A549 (cell line): ENCODE measurements at regions not wholly inside any gene's neighbourhood (a gene's known extent, or its start where the extent isn't known, plus 50 kb on each side); places are given as distances from the start of the nearest gene placed in this dataset.

Experiments used
- ATAC-seq, 2 experiments: fragments of 200-7000 bp in 1 of 2; fragments of >200 bp in 1 of 2; cut with Nextera tagmentation in 1 of 2; cut with Tn5 transposase in 1 of 2; 3 replicates each; pipeline versions ENCODE4 v1.8.0 to v1.9.1; 2018 to 2020; ENCODE audit warnings: mild to moderate bottlenecking in 1 of 2, moderate library complexity in 1 of 2
- CTCF ChIA-PET: fragments of 300-600 bp; sonication (Branson Sonifier 250); formaldehyde crosslinking; extraction: SDS; loops from one replicate; lab custom pipeline; 2021; ENCODE audit warnings: antibody characterized with exemption, inconsistent platforms; lab: Yijun Ruan, JAX
- POLR2A ChIA-PET: fragments of 350-600 bp; formaldehyde crosslinking; extraction: SDS; loops from one replicate; lab custom pipeline; 2021; ENCODE audit warnings: antibody characterized with exemption, inconsistent platforms; lab: Yijun Ruan, JAX
- DNase-seq, 2 experiments: peaks; one replicate each; pipeline versions ENCODE4 v3.0.0 to v3.0.0-alpha.2; 2011 to 2016; ENCODE audit warnings: low read depth in 1 of 2, low spot score in 1 of 2
- FAIRE-seq: peaks from 2 replicates; lab custom pipeline; 2011; peaks lifted over from hg19 to GRCh38; lab: Jason Lieb, UNC
- H3K27ac ChIP-seq, 2 experiments: fragments of >200 bp; sonication (Bioruptor Twin); formaldehyde crosslinking; 3 replicates each; pipeline ENCODE4 v1.5.1; 2016 to 2017
- H3K4me1 ChIP-seq: fragments of >200 bp; sonication (Bioruptor Twin); formaldehyde crosslinking; 3 replicates; pipeline ENCODE4 v1.6.1; 2016
- H3K4me2 ChIP-seq: fragments of >200 bp; sonication (Bioruptor Twin); formaldehyde crosslinking; 3 replicates; pipeline ENCODE4 v1.6.1; 2016
- H3K4me3 ChIP-seq: fragments of >200 bp; sonication (Bioruptor Twin); formaldehyde crosslinking; 3 replicates; pipeline ENCODE4 v1.5.1; 2016
- H3K9me3 ChIP-seq: fragments of >200 bp; sonication (Bioruptor Twin); formaldehyde crosslinking; 3 replicates; pipeline ENCODE4 v1.6.1; 2016
- BCL3 ChIP-seq: fragments of >200 bp; sonication (Bioruptor Twin); formaldehyde crosslinking; IDR thresholded peaks from 3 replicates; pipeline ENCODE4 v1.6.1; 2016
- CHD4 ChIP-seq: fragments of 200-600 bp; sonication (generic); IDR thresholded peaks from 2 replicates; pipeline ENCODE4 v1.6.1; 2016; ENCODE audit warnings: antibody characterized with exemption, mild to moderate bottlenecking, borderline replicate concordance
- E2F6 ChIP-seq: IDR thresholded peaks from 2 replicates; pipeline ENCODE4 v1.6.1; 2012; ENCODE audit warnings: low read depth, borderline replicate concordance
- ESRRA ChIP-seq: fragments of 150-350 bp; IDR thresholded peaks from 2 replicates; pipeline ENCODE4 v1.6.1; 2014; ENCODE audit warnings: mild to moderate bottlenecking, low read length, borderline replicate concordance
- FOSB ChIP-seq: fragments of 250-450 bp; sonication (Bioruptor Pico); IDR thresholded peaks from 2 replicates; pipeline ENCODE4 v1.5.0; 2020; ENCODE audit warnings: mild to moderate bottlenecking, moderate library complexity
- FOSL2 ChIP-seq, 2 experiments: fragments of 450-650 bp in 1 of 2; fragments of >200 bp in 1 of 2; sonication (Bioruptor Twin) in 1 of 2; formaldehyde crosslinking; IDR thresholded peaks; 2 replicates each; pipeline versions ENCODE4 v1.5.0 to v1.6.1; 2016 to 2020; ENCODE audit warnings: mild to moderate bottlenecking in 1 of 2, moderate library complexity in 1 of 2
- FOXS1 ChIP-seq: fragments of 250-450 bp; sonication (Bioruptor Pico); IDR thresholded peaks from 2 replicates; pipeline ENCODE4 v1.5.0; 2020; ENCODE audit warnings: mild to moderate bottlenecking, moderate library complexity
- GATA3 ChIP-seq: IDR thresholded peaks from 2 replicates; pipeline ENCODE4 v1.6.1; 2012; ENCODE audit warnings: borderline replicate concordance
- HES2 ChIP-seq: fragments of >200 bp; sonication (Bioruptor Twin); formaldehyde crosslinking; IDR thresholded peaks from 2 replicates; pipeline ENCODE4 v1.6.1; 2016
- HEYL ChIP-seq: fragments of 250-450 bp; sonication (Bioruptor Pico); IDR thresholded peaks from 2 replicates; pipeline ENCODE4 v1.8.0; 2021; ENCODE audit warnings: mild to moderate bottlenecking, moderate library complexity
- HOXA7 ChIP-seq: fragments of 250-450 bp; sonication (Bioruptor Pico); IDR thresholded peaks from 2 replicates; pipeline ENCODE4 v1.5.0; 2020; ENCODE audit warnings: mild to moderate bottlenecking, moderate library complexity
- HOXB13 ChIP-seq: fragments of 250-450 bp; sonication (Bioruptor Pico); IDR thresholded peaks from 2 replicates; pipeline ENCODE4 v1.5.0; 2020; ENCODE audit warnings: low read depth, mild to moderate bottlenecking, moderate library complexity
- JUNB ChIP-seq: fragments of >200 bp; sonication (Bioruptor Twin); formaldehyde crosslinking; IDR thresholded peaks from 2 replicates; pipeline ENCODE4 v1.6.1; 2016
- KDM1A ChIP-seq: fragments of 200-600 bp; sonication (generic); IDR thresholded peaks from 2 replicates; pipeline ENCODE4 v1.6.1; 2016; ENCODE audit warnings: low read depth, mild to moderate bottlenecking
- MAFK ChIP-seq: fragments of 450-650 bp; IDR thresholded peaks from 2 replicates; pipeline ENCODE4 v1.6.1; 2014; ENCODE audit not compliant: partially characterized antibody
- MAX ChIP-seq: IDR thresholded peaks from 2 replicates; pipeline ENCODE4 v1.6.1; 2012
- MAZ ChIP-seq: fragments of 150-350 bp; IDR thresholded peaks from 2 replicates; pipeline ENCODE4 v1.6.1; 2014; ENCODE audit warnings: antibody characterized with exemption, low read depth, low read length, borderline replicate concordance
- NPAS2 ChIP-seq: fragments of 250-450 bp; sonication (Bioruptor Pico); IDR thresholded peaks from 2 replicates; pipeline ENCODE4 v1.8.0; 2022; ENCODE audit warnings: mild to moderate bottlenecking, moderate library complexity, borderline replicate concordance
- NR3C1 ChIP-seq: fragments of >200 bp; sonication (Bioruptor Twin); formaldehyde crosslinking; IDR thresholded peaks from 3 replicates; pipeline ENCODE4 v1.6.1; 2017
- PBX3 ChIP-seq: IDR thresholded peaks from 2 replicates; pipeline ENCODE4 v1.6.1; 2012
- PHF8 ChIP-seq: fragments of 200-600 bp; sonication (generic); IDR thresholded peaks from 2 replicates; pipeline ENCODE4 v1.6.1; 2016; ENCODE audit warnings: low read depth, mild to moderate bottlenecking, antibody characterized with exemption, moderate library complexity, borderline replicate concordance
- RAD21 ChIP-seq, 2 experiments: fragments of >200 bp in 1 of 2; sonication (Bioruptor Twin) in 1 of 2; formaldehyde crosslinking in 1 of 2; IDR thresholded peaks in 1 of 2; conservative IDR thresholded peaks in 1 of 2; 2 replicates in 1 of 2; 3 replicates in 1 of 2; pipeline ENCODE4 v1.6.1; 2012 to 2018; ENCODE audit warnings: inconsistent platforms in 1 of 2
- RARB ChIP-seq: fragments of 250-450 bp; sonication (Bioruptor Pico); IDR thresholded peaks from 2 replicates; pipeline ENCODE4 v1.8.0; 2021; ENCODE audit warnings: mild to moderate bottlenecking, moderate library complexity
- RCOR1 ChIP-seq: fragments of 150-350 bp; IDR thresholded peaks from 2 replicates; pipeline ENCODE4 v1.6.1; 2014; ENCODE audit warnings: antibody characterized with exemption, low read length, low read depth
- REST ChIP-seq: fragments of 200-600 bp; sonication (generic); IDR thresholded peaks from 2 replicates; pipeline ENCODE4 v1.6.1; 2016; ENCODE audit warnings: antibody characterized with exemption, mild to moderate bottlenecking, moderate library complexity
- RFX5 ChIP-seq: fragments of 450-650 bp; IDR thresholded peaks from 2 replicates; pipeline ENCODE4 v1.7.1; 2014; ENCODE audit warnings: antibody characterized with exemption, mild to moderate bottlenecking, moderate library complexity
- RNF2 ChIP-seq: fragments of 200-600 bp; sonication (generic); IDR thresholded peaks from 2 replicates; pipeline ENCODE4 v1.6.1; 2016; ENCODE audit warnings: low read depth, mild to moderate bottlenecking, antibody characterized with exemption, moderate library complexity, borderline replicate concordance
- SREBF2 ChIP-seq: fragments of 450-650 bp; IDR thresholded peaks from 2 replicates; pipeline ENCODE4 v1.6.1; 2014; ENCODE audit warnings: mild to moderate bottlenecking, moderate library complexity
- ZC3H11A ChIP-seq: fragments of 450-650 bp; IDR thresholded peaks from 2 replicates; pipeline ENCODE4 v1.6.1; 2014; ENCODE audit warnings: antibody characterized with exemption, mild to moderate bottlenecking
- ZFP36 ChIP-seq: fragments of 450-650 bp; IDR thresholded peaks from 2 replicates; pipeline ENCODE4 v1.6.1; 2014; ENCODE audit warnings: borderline replicate concordance; ENCODE audit not compliant: partially characterized antibody
- WGBS: methylation state at CpG from one replicate; pipeline ENCODE4 v1.1.6; 2017; ENCODE audit errors: missing lambda C conversion rate; 5-methylcytosine and 5-hydroxymethylcytosine counted together

- peak overlapping the region in 1 of 2 experiments; percentile 52; a peak in 2 of 6 replicates for H3K27ac ChIP-seq
- H3K4me1 ChIP-seq: no peaks in the 10 kb centered on the region
- CTCF ChIA-PET: interaction anchor here (1.0 to 2.7 kb wide), 6 partner anchors 9 to 124 kb away, joined by 3 to 13 read pairs (median 4); no protein-coding TSS in a partner anchor
- no peak for DNase-seq
- ATAC-seq: peak; percentile 27 to 32; a peak in 2 of 6 replicates
- POLR2A ChIA-PET: no interaction called here
- H3K4me2 ChIP-seq: no peak overlapping the region
- H3K4me3 ChIP-seq: no peak overlapping the region
- TF ChIP-seq HOXA7 (CRISPR knock-in tag): no peak
- no peak for TF ChIP-seq BCL3
- no peak for TF ChIP-seq JUNB
- TF ChIP-seq HES2: no peak
- no peak for TF ChIP-seq SREBF2
- no peak for TF ChIP-seq RARB (CRISPR knock-in tag)
- TF ChIP-seq NR3C1: no peak
- TF ChIP-seq NPAS2 (CRISPR knock-in tag): no peak
- no peak for TF ChIP-seq FOXS1 (CRISPR knock-in tag)
- no peak for TF ChIP-seq MAZ
- no peak for TF ChIP-seq PHF8
- no peak for TF ChIP-seq CHD4
- no peak for TF ChIP-seq KDM1A
- no peak for TF ChIP-seq RFX5
- TF ChIP-seq FOSB: no peak
- no peak for TF ChIP-seq MAFK
- no peak for TF ChIP-seq RCOR1
- H3K9me3 ChIP-seq: no peaks in the 10 kb centered on the region
- 88% methylated on average over 6 of the region's 6 CpGs for whole genome bisulfite sequencing
- FAIRE-seq: no peak
Measured at GRCh38 chr15:62866366-62866765, 176.2 kb upstream of the TPM1 start.

GRCh38 chr15:62867844-62868243 lies 174.7 kb upstream of the TPM1 start:
- POLR2A ChIA-PET: no interaction called here
- H3K4me2 ChIP-seq: no peak overlapping the region
- CTCF ChIA-PET: interaction anchor here (1.0 to 1.6 kb wide), 4 partner anchors 16 to 23 kb away, joined by 3 to 4 read pairs (median 4); no protein-coding TSS in a partner anchor
- TF ChIP-seq HOXB13: no peak
- no peak for TF ChIP-seq HEYL (CRISPR knock-in tag)
- no peak for TF ChIP-seq ZC3H11A
- TF ChIP-seq MAX: no peak
- no peak for TF ChIP-seq E2F6
- TF ChIP-seq PBX3: no peak
- TF ChIP-seq REST: no peak
- no peak for TF ChIP-seq GATA3
- TF ChIP-seq ZFP36: no peak
- no peak for TF ChIP-seq ESRRA
- TF ChIP-seq RAD21 (conservative IDR thresholded peaks at IDR 0.05 in 1 of 2, IDR thresholded peaks at IDR 0.05 in 1 of 2): no peak
- no peak for TF ChIP-seq FOSL2 (IDR thresholded peaks at IDR 0.05)
- TF ChIP-seq FOSL2 (CRISPR knock-in tag; IDR thresholded peaks at IDR 0.05): no peak
- TF ChIP-seq KDM1A: no peak
- no peak for TF ChIP-seq MAFK
- no peak for TF ChIP-seq RFX5
- TF ChIP-seq MAZ: no peak
- TF ChIP-seq RNF2: no peak
- 94% methylated on average over 4 of the region's 4 CpGs for WGBS
- peak overlapping the region in 1 of 2 experiments; percentile 1; a peak in 1 of 6 replicates for H3K27ac ChIP-seq
- ATAC-seq (no peak; a peak in 1 of 6 replicates), FAIRE-seq (peak; percentile 85), DNase-seq (no peak)
- no peaks in the 10 kb centered on the region for H3K9me3 ChIP-seq
- no peaks in the 10 kb centered on the region for H3K4me1 ChIP-seq
- no peak overlapping the region for H3K4me3 ChIP-seq
